HG02938 (cell line): ENCODE measurements at regions not wholly inside any gene's neighbourhood (a gene's known extent, or its start where the extent isn't known, plus 50 kb on each side); places are given as distances from the start of the nearest gene placed in this dataset.

ENCODE experiments used
- ATAC-seq: cut with Tn5 transposase; IDR thresholded peaks from one replicate; pipeline ENCODE4 v1.9.1; 2021; ENCODE audit warnings: mild to moderate bottlenecking, moderate library complexity; ENCODE audit not compliant: unreplicated experiment

GRCh38 chr3:187949093-187949820, 204.0 kb upstream of the BCL6 start:
- ATAC-seq, result no peak

DNA sequence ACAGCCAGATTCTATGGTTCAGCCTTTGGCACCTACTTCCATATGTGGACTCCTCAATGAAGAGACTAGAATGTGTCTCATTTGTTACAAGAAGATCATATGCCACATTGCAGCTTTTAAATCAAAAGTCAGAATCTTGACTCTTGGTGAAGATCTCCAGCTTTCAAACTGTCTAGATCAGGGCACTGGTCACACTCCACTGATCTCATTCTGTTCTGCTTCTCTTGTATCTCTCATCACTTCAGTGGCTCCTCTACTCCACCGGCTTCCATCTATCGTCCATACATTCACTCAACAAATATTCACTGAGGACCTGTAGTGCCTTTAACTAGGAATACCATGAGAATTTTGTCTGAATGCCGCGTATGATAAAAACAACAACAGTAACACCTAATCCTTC, 203.3 kb upstream of the LPP start:
- no peak for ATAC-seq

DNA sequence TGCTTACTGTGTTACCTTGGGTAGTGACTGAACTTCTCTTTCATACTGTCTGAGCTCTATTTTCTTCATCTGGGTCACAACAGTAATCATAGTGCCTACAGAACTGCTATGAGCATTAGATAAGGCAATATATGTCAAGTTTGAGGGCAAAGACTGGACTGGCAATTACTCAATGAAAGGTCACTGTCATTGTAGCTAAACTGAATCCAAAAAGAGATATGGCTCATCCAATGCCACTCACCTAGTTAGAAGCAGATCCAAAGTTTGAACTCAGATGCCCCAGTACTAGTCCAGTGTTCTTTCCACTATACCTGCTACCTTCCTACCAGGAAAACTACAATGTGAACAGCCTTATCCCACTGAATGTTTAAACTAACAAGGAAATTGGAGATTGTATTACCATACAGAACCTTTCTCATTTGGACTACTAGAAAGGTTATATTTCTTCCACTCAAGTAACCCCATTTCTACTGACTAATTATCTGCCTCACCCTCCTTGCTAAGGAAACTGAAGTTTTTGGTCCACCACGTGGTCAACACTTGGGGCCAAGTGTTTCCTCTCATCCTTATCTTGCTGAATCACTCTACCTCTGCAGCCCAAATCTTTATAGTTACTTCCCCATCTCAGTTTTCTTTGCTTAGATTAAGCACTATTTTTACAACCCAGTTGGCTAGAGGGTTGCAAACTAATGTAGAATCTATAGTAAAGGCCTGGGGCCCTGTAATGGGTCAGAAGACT, 202.3 kb upstream of the LPP start:
- no peak for ATAC-seq

DNA sequence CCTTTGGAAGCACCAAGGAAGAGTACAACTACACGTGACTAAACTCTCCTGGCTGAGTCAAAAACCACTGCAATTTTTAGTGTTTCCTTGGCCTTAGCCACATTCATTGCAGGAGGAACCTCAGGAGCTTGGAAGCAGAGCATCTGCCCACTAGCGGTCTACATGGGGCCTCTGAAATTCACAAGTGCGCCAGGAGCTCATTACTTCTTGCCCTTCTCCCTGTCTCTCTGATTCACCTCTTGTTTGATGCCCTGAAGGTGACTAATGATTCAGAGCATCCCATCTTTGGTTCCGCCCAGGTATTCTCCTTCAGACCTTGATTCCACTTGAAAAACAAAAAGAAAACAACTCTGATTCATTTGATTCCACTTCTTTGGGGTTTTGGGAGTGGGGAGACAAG, 201.1 kb upstream of the LPP start:
- no peak for ATAC-seq

DNA sequence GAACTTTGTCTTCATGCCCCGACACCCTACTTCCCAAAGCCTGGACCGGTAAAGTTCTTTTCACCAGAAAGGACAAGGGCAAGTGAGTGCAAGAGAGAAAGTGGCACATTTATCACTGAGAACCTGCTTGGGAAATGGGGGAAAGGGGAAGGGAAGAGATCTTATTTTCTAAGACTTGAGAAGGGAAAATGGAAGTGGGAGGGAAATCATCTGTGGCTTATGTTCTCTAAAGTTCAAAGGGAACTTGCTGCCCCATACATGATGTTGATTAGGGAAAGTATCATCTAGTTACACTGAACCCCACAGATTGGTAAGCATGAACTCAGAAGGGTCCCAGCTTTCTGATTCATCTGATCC, 199.5 kb upstream of the LPP start:
- no peak for ATAC-seq

- no peak for ATAC-seq
These were observed 198.9 kb upstream of the LPP start for GRCh38 chr3:187954873-187955586.

DNA sequence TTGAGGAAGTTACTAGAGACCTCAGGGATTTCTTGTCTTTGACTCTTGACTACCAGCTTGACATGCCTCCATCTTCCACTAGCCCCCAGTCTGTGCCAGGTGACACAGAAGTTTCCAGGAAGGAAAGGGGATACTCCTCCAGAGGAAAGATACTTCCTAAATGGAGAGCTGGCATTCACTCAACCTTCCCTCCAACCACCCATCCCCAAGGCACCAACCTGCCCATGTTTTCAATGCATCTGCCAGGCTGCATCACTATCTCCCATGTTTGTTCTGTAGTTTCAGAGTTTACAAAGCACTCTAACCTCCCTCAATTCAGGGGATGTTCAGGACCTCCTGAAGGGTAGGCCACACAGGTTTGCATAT, 198.4 kb upstream of the LPP start:
- ATAC-seq, result no peak

DNA sequence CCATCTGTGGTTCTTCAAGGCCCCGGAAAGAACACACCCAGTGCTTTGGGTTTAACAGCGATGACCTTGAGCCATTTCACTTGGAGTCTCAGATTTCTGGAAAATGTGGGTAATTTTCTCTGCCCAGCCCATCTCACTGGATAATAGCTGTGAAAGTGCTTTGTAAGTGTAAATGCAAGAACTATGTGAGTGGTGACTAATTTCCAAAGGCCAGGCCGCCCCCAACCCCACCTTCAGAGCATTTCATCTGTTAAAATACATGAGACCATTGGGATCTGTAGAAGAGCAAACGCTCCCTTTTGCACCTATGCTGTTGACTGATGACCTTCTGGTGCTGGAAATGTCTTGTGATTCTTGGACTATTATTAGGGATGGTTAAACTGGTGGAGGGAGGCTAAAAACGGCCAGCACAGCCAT, 196.8 kb upstream of the LPP start:
- ATAC-seq, result no peak

DNA sequence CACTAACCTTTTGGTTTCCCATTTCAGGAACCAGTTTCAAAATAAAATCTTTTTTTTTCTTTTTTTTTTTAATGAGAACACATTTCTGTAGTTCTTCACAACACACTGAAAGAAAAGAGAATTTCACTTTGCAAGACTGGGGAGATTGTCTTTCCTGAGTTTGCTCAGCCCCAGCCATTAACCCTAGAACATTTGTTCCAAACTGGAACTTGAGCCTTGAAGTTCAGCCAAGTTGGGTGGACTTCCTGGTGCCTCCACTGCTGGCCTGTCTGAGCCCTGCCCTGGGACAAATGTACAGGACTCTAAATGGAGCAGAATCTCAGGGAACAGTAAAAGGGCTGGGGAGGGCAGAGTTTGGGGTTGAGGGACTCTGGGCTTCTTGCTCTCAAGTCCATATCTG, 196.4 kb upstream of the LPP start:
- no peak for ATAC-seq

DNA sequence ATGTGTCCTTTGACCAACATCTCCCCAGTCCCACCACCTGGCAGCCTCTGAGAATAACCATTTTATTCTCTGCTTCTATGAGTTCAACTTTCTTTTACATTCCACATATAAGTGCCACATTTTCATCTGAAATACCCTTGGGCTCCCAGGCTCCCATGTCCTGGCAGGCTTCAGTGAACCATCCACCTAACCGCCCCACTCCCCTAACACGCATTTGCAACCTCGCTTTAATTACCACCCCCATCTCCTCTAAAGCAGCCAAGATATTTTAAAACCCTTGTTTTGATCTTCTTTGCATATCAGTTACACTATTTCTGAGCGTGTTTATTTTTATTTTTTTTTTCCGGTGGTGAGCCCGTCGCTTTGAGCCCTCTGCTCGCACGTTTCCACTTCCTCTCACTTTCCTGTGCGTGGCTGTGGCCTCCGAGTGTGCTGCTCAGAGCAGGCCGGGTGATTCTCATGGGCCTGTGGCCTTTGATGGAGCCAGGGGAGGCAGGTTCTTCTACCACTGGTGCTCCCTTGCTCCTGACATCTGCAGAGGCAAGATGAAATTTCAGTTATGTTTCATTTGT, 195.4 kb upstream of the LPP start:
- ATAC-seq, result no peak

- ATAC-seq, result no peak
These were observed 193.1 kb upstream of the LPP start for GRCh38 chr3:187960820-187961219.

DNA sequence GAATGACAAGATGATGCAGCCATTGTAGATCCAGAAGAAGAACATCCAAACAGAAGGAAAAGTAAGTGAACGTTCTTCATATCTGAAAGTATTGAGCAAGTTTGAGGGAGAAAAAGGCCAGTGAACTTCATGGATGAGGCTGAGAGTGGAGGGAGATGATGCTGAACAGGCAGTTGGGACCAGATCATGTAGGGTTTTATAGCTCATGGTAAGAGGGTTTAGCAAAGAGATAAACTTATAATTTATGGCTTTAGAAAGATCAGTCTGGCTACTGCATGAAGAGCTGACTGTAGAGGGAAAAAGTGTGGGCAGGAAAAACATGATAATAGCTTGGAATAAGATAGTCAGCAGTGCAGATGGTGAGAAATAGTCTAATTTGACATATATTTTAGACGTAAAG, 192.6 kb upstream of the LPP start:
- no peak for ATAC-seq

GRCh38 chr3:187963003-187963676, 190.8 kb upstream of the LPP start:
- ATAC-seq, result no peak

DNA sequence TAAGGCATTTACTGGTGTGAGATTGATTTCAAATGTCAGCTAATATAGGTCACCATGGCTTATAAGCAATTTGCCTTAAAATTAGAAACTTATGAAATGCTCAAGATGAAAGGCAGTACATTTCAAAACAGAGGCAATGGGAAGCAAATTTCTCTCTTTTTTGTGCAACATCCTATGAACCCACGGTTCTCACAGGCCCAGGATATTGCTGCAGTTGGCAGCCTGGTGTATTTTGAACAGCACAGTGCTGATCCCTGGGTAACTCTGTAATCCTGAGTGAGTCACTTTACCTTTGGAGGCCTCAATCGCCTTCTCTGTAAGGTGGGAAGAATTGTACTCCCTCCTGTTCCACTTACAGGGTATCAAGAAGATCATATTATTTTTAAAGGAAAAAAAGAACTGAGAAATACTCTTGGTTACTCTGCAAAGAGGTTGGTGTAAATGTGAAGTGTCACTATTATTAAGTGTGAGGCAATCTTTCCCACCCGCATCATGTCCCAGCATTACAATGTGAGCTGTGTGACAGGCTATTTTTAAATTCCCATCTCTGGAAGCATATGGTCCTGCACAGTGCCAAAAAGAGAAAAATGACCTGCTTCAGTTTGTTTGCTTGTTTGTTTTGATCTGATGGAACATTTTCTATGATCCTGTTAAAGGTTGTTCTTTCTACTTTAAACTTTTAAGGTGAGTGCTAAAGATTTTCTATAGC, 190.1 kb upstream of the LPP start:
- no peak for ATAC-seq

DNA sequence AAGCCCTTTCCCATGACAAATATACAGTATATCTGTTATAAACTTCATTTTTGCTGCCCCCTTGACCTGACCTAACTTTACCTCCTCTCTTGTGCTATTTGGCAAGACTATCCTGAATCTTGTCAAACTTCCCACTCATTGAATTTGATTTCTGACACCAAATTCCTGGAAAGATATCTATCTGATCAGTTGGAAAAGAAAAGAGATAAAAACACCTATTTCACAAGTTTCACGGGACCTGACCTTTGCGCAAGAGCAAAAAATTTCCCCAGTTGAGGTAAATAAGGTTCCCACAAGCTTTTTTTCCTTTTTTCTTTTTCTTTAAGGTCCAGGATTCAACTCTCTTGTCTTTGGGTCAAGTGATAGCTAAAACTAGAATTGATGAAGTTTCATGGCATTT, 189.2 kb upstream of the LPP start:
- ATAC-seq, result no peak

DNA sequence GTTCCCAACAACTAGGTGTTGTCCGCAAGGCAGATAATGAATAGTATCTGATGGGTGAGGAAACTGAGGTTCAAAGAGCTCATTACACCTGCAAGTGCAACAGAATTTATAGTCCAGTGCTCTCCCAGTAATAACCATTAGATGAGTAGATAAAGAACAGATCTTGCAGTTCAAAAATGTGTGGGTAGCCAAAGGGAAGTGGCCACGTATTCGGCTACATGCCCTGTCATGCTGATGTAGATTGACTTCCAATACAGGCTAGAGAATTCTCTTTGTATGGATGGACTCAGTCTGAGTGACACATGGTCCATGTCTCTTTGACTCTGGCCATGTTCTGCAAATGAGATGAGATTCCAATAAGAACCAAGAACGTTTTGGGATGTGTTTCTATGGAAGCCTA, 187.9 kb upstream of the LPP start:
- ATAC-seq, result no peak

DNA sequence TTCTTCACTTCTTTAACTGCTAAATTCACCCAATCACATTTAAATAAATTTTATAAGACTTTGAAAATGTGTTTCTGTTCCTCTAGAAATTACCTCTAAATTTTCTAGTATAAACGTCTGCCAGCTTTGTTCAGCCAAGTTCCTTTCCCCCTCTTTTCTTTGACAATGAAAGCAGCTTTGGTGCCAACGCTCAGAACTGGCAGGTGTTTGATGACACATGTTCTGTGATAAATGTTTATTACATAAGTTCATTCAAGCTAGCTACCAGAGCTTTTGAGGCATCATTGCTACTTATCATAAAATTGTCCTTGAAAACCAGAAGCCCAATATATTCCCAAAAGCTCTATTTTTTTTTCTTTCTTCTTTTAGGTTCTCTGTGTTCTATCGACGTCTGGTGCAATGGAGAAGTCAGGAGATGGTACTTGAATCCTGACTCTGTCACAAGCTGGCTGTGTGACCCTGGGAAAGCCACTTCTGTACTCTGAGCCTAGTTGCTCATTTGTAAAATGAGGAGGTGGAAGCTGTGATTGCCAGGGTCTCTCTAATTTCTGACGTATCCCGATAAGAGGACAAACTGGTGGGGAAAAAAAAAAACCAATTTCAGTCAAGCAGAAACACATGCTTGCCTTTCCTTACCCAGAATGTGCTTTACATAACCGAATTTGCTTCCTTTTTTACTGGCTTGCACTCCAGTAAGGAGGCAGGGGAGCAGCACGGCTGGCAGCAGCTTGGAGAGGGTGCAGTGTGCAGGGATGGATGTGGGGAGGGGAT, 187.1 kb upstream of the LPP start:
- no peak for ATAC-seq

GRCh38 chr3:187967993-187968392, 186.0 kb upstream of the LPP start:
- no peak for ATAC-seq

DNA sequence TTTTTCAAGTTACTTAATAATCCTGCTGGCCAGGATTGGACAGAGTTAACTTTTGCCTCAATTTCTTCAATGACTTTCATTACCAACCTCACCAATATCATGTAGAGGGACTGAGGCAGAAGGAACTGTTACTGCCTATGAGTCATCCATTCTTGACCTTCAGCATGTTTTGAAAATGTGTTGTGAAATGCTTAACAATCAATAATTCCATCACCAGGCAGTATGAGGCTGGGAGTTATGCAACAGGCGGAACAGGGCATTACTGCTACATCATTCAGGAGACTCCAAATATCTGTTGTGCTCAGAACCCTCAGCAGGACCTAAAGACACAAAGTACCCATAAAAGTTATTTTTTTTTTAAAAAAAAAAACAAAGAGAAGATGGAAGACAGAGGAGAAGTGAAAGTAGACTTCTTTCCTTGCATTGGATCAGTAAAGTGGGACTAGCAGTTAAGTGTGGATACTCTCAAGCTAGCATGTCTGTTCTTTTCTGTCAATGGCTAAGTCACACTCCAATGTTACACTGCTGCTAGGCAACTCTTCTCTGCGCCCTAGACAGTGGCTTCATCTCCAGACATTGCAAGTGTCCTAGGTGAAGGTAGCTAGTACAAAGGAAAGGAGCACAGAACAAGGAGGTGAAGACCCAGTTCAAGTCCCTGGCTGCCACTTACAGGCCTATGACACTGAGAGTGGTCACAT, 184.9 kb upstream of the LPP start:
- no peak for ATAC-seq
